HepG2 (cell line): ENCODE measurements at regions not wholly inside any gene's neighbourhood (a gene's known extent, or its start where the extent isn't known, plus 50 kb on each side); places are given as distances from the start of the nearest gene placed in this dataset.

Source experiments
- ATAC-seq: fragments of 200-7000 bp; cut with Tn5 transposase; 3 replicates; pipeline ENCODE4 v1.9.1; 2020; ENCODE audit warnings: mild to moderate bottlenecking, moderate library complexity
- BruUV-seq: library from RNA; stranded (reverse); fragments of 400-500 nt; replicated peaks from 2 replicates; lab custom pipeline; 2021; lab: Mats Ljungman, UMichigan
- CTCF ChIA-PET: fragments of 300-600 bp; formaldehyde crosslinking; extraction: SDS; loops from one replicate; lab custom pipeline; 2021; ENCODE audit warnings: low total read pairs, inconsistent platforms, low intra/inter-chr PET ratio; lab: Yijun Ruan, JAX
- POLR2A ChIA-PET: fragments of 350-600 bp; sonication (Branson Sonifier 250); formaldehyde crosslinking; loops from one replicate; lab custom pipeline; 2020; ENCODE audit warnings: antibody characterized with exemption, inconsistent platforms; lab: Yijun Ruan, JAX
- DNase-seq: peaks from one replicate; pipeline ENCODE4 v3.0.0-alpha.2; 2015; ENCODE audit warnings: low spot score
- FAIRE-seq: peaks from 3 replicates; lab custom pipeline; 2011; peaks lifted over from hg19 to GRCh38; lab: Jason Lieb, UNC
- H2AFZ ChIP-seq: one replicate; pipeline ENCODE4 v1.6.1; 2011; ENCODE audit warnings: low read length, inconsistent platforms
- H3K27ac ChIP-seq: fragments of 300-600 bp; 3 replicates; pipeline ENCODE4 v1.8.0; 2011; ENCODE audit warnings: mixed run types, mild to moderate bottlenecking, mixed read lengths, low read length, inconsistent platforms; ENCODE audit not compliant: insufficient read depth; ENCODE audit errors: extremely low read length
- H3K27me3 ChIP-seq, 2 experiments: fragments of 200-600 bp in 1 of 2; 2 replicates in 1 of 2; 3 replicates in 1 of 2; pipeline versions ENCODE4 v1.6.0 to v1.8.0; 2011; ENCODE audit warnings: low read length in 2 of 2, mild to moderate bottlenecking in 2 of 2, moderate library complexity in 2 of 2, inconsistent platforms in 1 of 2; ENCODE audit not compliant: insufficient read depth in 2 of 2, control insufficient read depth in 1 of 2
- H3K36me3 ChIP-seq, 2 experiments: fragments of 200-600 bp in 1 of 2; replicated peaks in 1 of 2; 2 replicates in 1 of 2; 3 replicates in 1 of 2; pipeline versions ENCODE4 v1.5.1 to v1.8.0; 2011; ENCODE audit warnings: low read length in 2 of 2, inconsistent platforms in 1 of 2; ENCODE audit not compliant: insufficient read depth in 2 of 2, control insufficient read depth in 1 of 2
- H3K4me1 ChIP-seq: 2 replicates; pipeline ENCODE4 v1.5.1; 2012; ENCODE audit warnings: low read length, inconsistent platforms; ENCODE audit not compliant: insufficient read depth
- H3K4me2 ChIP-seq: 2 replicates; pipeline ENCODE4 v1.6.0; 2011; ENCODE audit warnings: low read depth, low read length, inconsistent platforms
- H3K4me3 ChIP-seq, 3 experiments: fragments of 200-600 bp in 1 of 3; sonication (generic), shearing (Covaris generic) in 1 of 3; replicated peaks in 1 of 3; 2 replicates each; pipeline ENCODE4 v1.5.1; 2011 to 2016; ENCODE audit warnings: low read length in 3 of 3, inconsistent platforms in 2 of 3, low read depth in 2 of 3, mild to moderate bottlenecking in 2 of 3, control low read depth in 1 of 3, mixed read lengths in 1 of 3; ENCODE audit not compliant: insufficient read depth in 1 of 3
- H3K79me2 ChIP-seq: one replicate; pipeline ENCODE4 v1.6.1; 2011; ENCODE audit warnings: low read length, inconsistent platforms; ENCODE audit not compliant: insufficient read depth
- H3K9ac ChIP-seq: 2 replicates; pipeline ENCODE4 v1.6.0; 2011; ENCODE audit warnings: mild to moderate bottlenecking, low read depth, low read length, inconsistent platforms; ENCODE audit not compliant: insufficient read depth
- H3K9me3 ChIP-seq: 2 replicates; pipeline ENCODE4 v1.5.1; 2012; ENCODE audit warnings: mild to moderate bottlenecking, low read length
- H4K20me1 ChIP-seq: 2 replicates; pipeline ENCODE4 v1.6.0; 2011; ENCODE audit warnings: inconsistent platforms, mild to moderate bottlenecking, low read length, moderate library complexity; ENCODE audit not compliant: insufficient read depth
- GABPB1 ChIP-seq: IDR thresholded peaks from 2 replicates; pipeline ENCODE4 v1.6.1; 2016; ENCODE audit warnings: mild to moderate bottlenecking, missing genetic modification reagents, moderate library complexity, missing compliant biosample characterization
- HOXA3 ChIP-seq: sonication (generic); formaldehyde crosslinking; IDR thresholded peaks from 2 replicates; pipeline ENCODE4 v1.5.0; 2020; ENCODE audit warnings: missing genetic modification reagents
- HOXA9 ChIP-seq: sonication (generic); formaldehyde crosslinking; IDR thresholded peaks from 2 replicates; pipeline ENCODE4 v1.8.1; 2022; ENCODE audit warnings: missing genetic modification reagents, mild to moderate bottlenecking, moderate library complexity, borderline replicate concordance
- KAT2B ChIP-seq: fragments of 150-350 bp; IDR thresholded peaks from 2 replicates; pipeline ENCODE4 v1.6.1; 2014; ENCODE audit warnings: low read depth, low read length, borderline replicate concordance
- MEIS1 ChIP-seq: sonication (generic); formaldehyde crosslinking; IDR thresholded peaks from 2 replicates; pipeline ENCODE4 v1.9.0; 2021; ENCODE audit warnings: mild to moderate bottlenecking, missing genetic modification reagents, moderate library complexity, borderline replicate concordance
- MLLT10 ChIP-seq: sonication (generic); formaldehyde crosslinking; IDR thresholded peaks from 2 replicates; pipeline ENCODE4 v1.4.0; 2020; ENCODE audit warnings: missing genetic modification reagents
- NFE2L2 ChIP-seq: fragments of 150-350 bp; IDR thresholded peaks from 2 replicates; pipeline ENCODE4 v1.6.1; 2014; ENCODE audit warnings: low read length
- NFYB ChIP-seq: sonication (generic); formaldehyde crosslinking; IDR thresholded peaks from 2 replicates; pipeline ENCODE4 v1.4.0; 2020; ENCODE audit warnings: missing genetic modification reagents
- RARA ChIP-seq: IDR thresholded peaks from 2 replicates; pipeline ENCODE4 v1.6.1; 2016; ENCODE audit warnings: missing genetic modification reagents, missing compliant biosample characterization
- STAT5B ChIP-seq: sonication (generic); formaldehyde crosslinking; IDR thresholded peaks from 2 replicates; pipeline ENCODE4 v1.4.0; 2020; ENCODE audit warnings: missing genetic modification reagents
- YY1 ChIP-seq: IDR thresholded peaks from 2 replicates; pipeline ENCODE4 v1.6.1; 2011; ENCODE audit warnings: low read length, low read depth, moderate library complexity, mild to moderate bottlenecking; ENCODE audit not compliant: insufficient read depth, insufficient replicate concordance
- ZNF121 ChIP-seq: sonication (generic); formaldehyde crosslinking; IDR thresholded peaks from 2 replicates; pipeline ENCODE4 v1.5.0; 2020; ENCODE audit warnings: mild to moderate bottlenecking, missing genetic modification reagents
- ZNF879 ChIP-seq: sonication (generic); formaldehyde crosslinking; IDR thresholded peaks from 2 replicates; pipeline ENCODE4 v1.8.1; 2023; ENCODE audit warnings: missing genetic modification reagents
- WGBS: methylation state at CpG from one replicate; pipeline ENCODE4 v1.1.6; 2017; ENCODE audit warnings: low lambda C conversion rate; 5-methylcytosine and 5-hydroxymethylcytosine counted together
- in situ Hi-C: cut with HindIII; loops from 2 replicates; pipeline ENCODE4 v1.10.0; 2017; ENCODE audit warnings: low pct_unique_long_range_greater_than_20kb; ENCODE audit not compliant: extremely low pct_ligation_motif_present
- intact Hi-C: fragments of 100-400 bp; cut with micrococcal nuclease; formaldehyde crosslinking; loops from one replicate; pipeline ENCODE4 v1.10.0; 2022; ENCODE audit not compliant: unreplicated experiment
- TF ChIP-seq, protein P1 (sequence below): sonication (generic); formaldehyde crosslinking; IDR thresholded peaks from 2 replicates; pipeline ENCODE4 v1.4.0; 2020; ENCODE audit warnings: missing genetic modification reagents
- TF ChIP-seq, protein P2 (sequence below): sonication (generic); formaldehyde crosslinking; IDR thresholded peaks from 2 replicates; pipeline ENCODE4 v1.5.1; 2020; ENCODE audit warnings: mild to moderate bottlenecking, missing genetic modification reagents, borderline replicate concordance
- TF ChIP-seq, protein P3 (sequence below), 2 experiments: sonication (generic) in 1 of 2; formaldehyde crosslinking in 1 of 2; IDR thresholded peaks; 2 replicates each; pipeline versions ENCODE4 v1.5.1 to v1.6.1; 2011 to 2020; ENCODE audit warnings: borderline replicate concordance in 1 of 2, low read depth in 1 of 2, low read length in 1 of 2, mild to moderate bottlenecking in 1 of 2, missing genetic modification reagents in 1 of 2, moderate library complexity in 1 of 2

DNA sequence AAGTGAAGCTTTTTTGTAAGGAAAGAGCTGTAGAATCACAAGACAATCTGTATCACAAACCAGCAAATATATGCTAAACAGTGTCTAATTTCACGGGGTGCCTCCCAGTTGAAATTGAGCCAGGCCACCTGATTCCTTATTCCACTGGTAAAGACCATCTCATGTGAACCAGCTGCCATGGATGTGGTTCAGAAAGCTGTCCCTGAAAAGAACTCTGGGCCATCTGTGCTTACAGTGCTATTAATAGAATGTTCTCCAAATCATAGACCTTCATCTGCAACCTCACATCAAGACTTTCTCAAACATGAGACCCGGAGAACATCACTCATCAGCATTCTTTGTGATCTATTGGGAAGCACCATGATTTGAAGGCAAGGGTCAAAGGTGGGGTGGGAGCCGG is 89.7 kb downstream of the FBXO5 start (continued):
- TF ChIP-seq, protein P1, sequence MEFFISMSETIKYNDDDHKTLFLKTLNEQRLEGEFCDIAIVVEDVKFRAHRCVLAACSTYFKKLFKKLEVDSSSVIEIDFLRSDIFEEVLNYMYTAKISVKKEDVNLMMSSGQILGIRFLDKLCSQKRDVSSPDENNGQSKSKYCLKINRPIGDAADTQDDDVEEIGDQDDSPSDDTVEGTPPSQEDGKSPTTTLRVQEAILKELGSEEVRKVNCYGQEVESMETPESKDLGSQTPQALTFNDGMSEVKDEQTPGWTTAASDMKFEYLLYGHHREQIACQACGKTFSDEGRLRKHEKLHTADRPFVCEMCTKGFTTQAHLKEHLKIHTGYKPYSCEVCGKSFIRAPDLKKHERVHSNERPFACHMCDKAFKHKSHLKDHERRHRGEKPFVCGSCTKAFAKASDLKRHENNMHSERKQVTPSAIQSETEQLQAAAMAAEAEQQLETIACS: no peak
- TF ChIP-seq NFE2L2 (no peak), ZNF121 (CRISPR knock-in tag) (no peak)
- TF ChIP-seq, protein P2, sequence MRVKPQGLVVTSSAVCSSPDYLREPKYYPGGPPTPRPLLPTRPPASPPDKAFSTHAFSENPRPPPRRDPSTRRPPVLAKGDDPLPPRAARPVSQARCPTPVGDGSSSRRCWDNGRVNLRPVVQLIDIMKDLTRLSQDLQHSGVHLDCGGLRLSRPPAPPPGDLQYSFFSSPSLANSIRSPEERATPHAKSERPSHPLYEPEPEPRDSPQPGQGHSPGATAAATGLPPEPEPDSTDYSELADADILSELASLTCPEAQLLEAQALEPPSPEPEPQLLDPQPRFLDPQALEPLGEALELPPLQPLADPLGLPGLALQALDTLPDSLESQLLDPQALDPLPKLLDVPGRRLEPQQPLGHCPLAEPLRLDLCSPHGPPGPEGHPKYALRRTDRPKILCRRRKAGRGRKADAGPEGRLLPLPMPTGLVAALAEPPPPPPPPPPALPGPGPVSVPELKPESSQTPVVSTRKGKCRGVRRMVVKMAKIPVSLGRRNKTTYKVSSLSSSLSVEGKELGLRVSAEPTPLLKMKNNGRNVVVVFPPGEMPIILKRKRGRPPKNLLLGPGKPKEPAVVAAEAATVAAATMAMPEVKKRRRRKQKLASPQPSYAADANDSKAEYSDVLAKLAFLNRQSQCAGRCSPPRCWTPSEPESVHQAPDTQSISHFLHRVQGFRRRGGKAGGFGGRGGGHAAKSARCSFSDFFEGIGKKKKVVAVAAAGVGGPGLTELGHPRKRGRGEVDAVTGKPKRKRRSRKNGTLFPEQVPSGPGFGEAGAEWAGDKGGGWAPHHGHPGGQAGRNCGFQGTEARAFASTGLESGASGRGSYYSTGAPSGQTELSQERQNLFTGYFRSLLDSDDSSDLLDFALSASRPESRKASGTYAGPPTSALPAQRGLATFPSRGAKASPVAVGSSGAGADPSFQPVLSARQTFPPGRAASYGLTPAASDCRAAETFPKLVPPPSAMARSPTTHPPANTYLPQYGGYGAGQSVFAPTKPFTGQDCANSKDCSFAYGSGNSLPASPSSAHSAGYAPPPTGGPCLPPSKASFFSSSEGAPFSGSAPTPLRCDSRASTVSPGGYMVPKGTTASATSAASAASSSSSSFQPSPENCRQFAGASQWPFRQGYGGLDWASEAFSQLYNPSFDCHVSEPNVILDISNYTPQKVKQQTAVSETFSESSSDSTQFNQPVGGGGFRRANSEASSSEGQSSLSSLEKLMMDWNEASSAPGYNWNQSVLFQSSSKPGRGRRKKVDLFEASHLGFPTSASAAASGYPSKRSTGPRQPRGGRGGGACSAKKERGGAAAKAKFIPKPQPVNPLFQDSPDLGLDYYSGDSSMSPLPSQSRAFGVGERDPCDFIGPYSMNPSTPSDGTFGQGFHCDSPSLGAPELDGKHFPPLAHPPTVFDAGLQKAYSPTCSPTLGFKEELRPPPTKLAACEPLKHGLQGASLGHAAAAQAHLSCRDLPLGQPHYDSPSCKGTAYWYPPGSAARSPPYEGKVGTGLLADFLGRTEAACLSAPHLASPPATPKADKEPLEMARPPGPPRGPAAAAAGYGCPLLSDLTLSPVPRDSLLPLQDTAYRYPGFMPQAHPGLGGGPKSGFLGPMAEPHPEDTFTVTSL (CRISPR knock-in tag): no peak

GRCh38 chr6:152896923-152897322 is 85.9 kb downstream of the FBXO5 start:
- ATAC-seq: no peak
- intact Hi-C loops (loop anchor here (1.0 to 10.0 kb wide), 3 partner anchors 33 to 180 kb away; no protein-coding TSS in a partner anchor), in situ Hi-C loops (no loop called here)
- no peaks in the 10 kb centered on the region for H3K4me1 ChIP-seq
- POLR2A ChIA-PET: no interaction called here
- no peaks in the 10 kb centered on the region for H3K27me3 ChIP-seq
- no peaks in the 10 kb centered on the region for H3K79me2 ChIP-seq
- 3% methylated on average over 3 of the region's 3 CpGs for WGBS
- no peak overlapping the region for H3K4me3 ChIP-seq
- H3K36me3 ChIP-seq: no peaks in the 10 kb centered on the region
- FAIRE-seq: no peak
- H3K9me3 ChIP-seq: no peaks in the 10 kb centered on the region
- no TSS peak for BruUV-seq
- no peaks in the 10 kb centered on the region for H4K20me1 ChIP-seq
- H3K27ac ChIP-seq: no peak overlapping the region
- DNase-seq: no peak
- H2AFZ ChIP-seq: no peak overlapping the region
- no peak overlapping the region for H3K9ac ChIP-seq
- no peak overlapping the region for H3K4me2 ChIP-seq
- CTCF ChIA-PET: interaction anchor here (1.5 to 2.3 kb wide), 2 partner anchors 33 to 148 kb away, joined by 6 to 15 read pairs; no protein-coding TSS in a partner anchor
- TF ChIP-seq KAT2B (no peak), MEIS1 (CRISPR knock-in tag) (no peak), MLLT10 (no peak), ZNF879 (CRISPR knock-in tag) (no peak), RARA (no peak), YY1 (no peak), HOXA3 (CRISPR knock-in tag) (no peak), GABPB1 (CRISPR knock-in tag) (no peak), STAT5B (no peak), NFYB (no peak), HOXA9 (CRISPR knock-in tag) (no peak)
- TF ChIP-seq, protein P3, sequence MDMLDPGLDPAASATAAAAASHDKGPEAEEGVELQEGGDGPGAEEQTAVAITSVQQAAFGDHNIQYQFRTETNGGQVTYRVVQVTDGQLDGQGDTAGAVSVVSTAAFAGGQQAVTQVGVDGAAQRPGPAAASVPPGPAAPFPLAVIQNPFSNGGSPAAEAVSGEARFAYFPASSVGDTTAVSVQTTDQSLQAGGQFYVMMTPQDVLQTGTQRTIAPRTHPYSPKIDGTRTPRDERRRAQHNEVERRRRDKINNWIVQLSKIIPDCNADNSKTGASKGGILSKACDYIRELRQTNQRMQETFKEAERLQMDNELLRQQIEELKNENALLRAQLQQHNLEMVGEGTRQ (IDR thresholded peaks at IDR 0.05; ENCODE audit: low read depth, low read length): no peak
- TF ChIP-seq, protein P3 (CRISPR knock-in tag; IDR thresholded peaks at IDR 0.05; ENCODE audit: borderline replicate concordance): no peak
